ENCODE measurements at regions not wholly inside any gene's neighbourhood (a gene's known extent, or its start where the extent isn't known, plus 50 kb on each side); places are given as distances from the start of the nearest gene placed in this dataset.
"Not testable (repeated sequence)": the region's sequence is repeated elsewhere in the genome, so short reads cannot be mapped to it uniquely, and the experiment has no call there.

- TF ChIP-seq, protein P1, sequence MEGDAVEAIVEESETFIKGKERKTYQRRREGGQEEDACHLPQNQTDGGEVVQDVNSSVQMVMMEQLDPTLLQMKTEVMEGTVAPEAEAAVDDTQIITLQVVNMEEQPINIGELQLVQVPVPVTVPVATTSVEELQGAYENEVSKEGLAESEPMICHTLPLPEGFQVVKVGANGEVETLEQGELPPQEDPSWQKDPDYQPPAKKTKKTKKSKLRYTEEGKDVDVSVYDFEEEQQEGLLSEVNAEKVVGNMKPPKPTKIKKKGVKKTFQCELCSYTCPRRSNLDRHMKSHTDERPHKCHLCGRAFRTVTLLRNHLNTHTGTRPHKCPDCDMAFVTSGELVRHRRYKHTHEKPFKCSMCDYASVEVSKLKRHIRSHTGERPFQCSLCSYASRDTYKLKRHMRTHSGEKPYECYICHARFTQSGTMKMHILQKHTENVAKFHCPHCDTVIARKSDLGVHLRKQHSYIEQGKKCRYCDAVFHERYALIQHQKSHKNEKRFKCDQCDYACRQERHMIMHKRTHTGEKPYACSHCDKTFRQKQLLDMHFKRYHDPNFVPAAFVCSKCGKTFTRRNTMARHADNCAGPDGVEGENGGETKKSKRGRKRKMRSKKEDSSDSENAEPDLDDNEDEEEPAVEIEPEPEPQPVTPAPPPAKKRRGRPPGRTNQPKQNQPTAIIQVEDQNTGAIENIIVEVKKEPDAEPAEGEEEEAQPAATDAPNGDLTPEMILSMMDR (IDR thresholded peaks at IDR 0.05; ENCODE audit: low read depth, low read length, missing control alignments): no peak
- DNase-seq (ENCODE audit: extremely low read depth, low read depth): no peak
- no peak overlapping the region for H3K4me3 ChIP-seq (replicated peaks; ENCODE audit: low read depth, low read length)
Measured at GRCh38 chr3:4174791-4175190, 128.4 kb upstream of the SETMAR start.

DNA sequence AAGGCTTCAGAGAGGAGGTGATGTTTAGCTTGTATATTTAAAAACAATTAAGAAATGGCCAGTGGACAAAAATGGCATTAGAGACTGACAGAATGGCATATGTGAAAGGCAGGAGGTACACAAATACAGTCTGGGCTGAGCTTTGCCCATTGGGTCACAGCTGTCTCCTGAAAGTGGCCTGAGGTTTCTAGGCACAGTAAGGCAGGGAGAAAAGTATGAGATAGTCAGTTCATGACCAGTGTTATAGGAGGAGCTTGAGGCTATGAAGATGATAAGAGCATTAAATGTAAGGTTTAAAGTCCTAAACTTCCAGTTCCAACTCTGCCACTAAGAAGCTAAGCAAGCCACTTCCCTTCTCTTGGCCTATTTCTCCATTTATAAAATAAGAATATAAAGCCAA is 111.2 kb upstream of the SETMAR start:
- no peak overlapping the region for H3K4me3 ChIP-seq (replicated peaks; ENCODE audit: low read depth, low read length)
- DNase-seq (ENCODE audit: extremely low read depth, low read depth): no peak
- TF ChIP-seq, protein P1 (IDR thresholded peaks at IDR 0.05; ENCODE audit: low read depth, low read length, missing control alignments): no peak

DNA sequence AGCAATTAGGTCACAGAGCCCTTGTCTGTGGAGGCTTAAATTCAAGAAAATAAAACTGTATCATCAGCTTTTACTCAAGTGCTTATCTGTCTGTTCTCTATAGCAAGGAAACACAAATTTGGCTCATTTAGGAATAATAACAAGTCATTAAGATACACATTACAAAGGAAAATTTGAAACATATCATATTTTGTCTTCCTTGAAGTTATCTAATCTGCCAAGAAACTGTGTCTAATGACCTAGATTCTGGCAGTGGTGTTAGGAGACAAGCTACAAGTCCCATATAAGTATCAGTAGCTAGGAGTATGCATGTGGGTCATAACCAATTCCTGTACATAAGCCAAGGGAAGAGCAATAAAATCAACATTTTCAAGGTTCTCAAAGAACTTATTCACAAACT is 108.2 kb upstream of the SETMAR start:
- no peak for DNase-seq (ENCODE audit: extremely low read depth, low read depth)
- TF ChIP-seq, protein P1 (IDR thresholded peaks at IDR 0.05; ENCODE audit: low read depth, low read length, missing control alignments): no peak
- no peak overlapping the region for H3K4me3 ChIP-seq (replicated peaks; ENCODE audit: low read depth, low read length)

- TF ChIP-seq, protein P1 (IDR thresholded peaks at IDR 0.05; ENCODE audit: low read depth, low read length, missing control alignments): no peak
- no peak for DNase-seq (ENCODE audit: extremely low read depth, low read depth)
- no peak overlapping the region for H3K4me3 ChIP-seq (replicated peaks; ENCODE audit: low read depth, low read length)
Measured at GRCh38 chr3:4196506-4197147, 106.5 kb upstream of the SETMAR start.

- H3K4me3 ChIP-seq (replicated peaks; ENCODE audit: low read depth, low read length): no peak overlapping the region
- DNase-seq (ENCODE audit: extremely low read depth, low read depth): no peak
- TF ChIP-seq, protein P1 (IDR thresholded peaks at IDR 0.05; ENCODE audit: low read depth, low read length, missing control alignments): no peak
Measured at GRCh38 chr3:4197670-4198069, 105.5 kb upstream of the SETMAR start.

- TF ChIP-seq, protein P1 (IDR thresholded peaks at IDR 0.05; ENCODE audit: low read depth, low read length, missing control alignments): no peak
- no peak for DNase-seq (ENCODE audit: extremely low read depth, low read depth)
Measured at GRCh38 chr3:4198491-4198890, 104.7 kb upstream of the SETMAR start.

DNA sequence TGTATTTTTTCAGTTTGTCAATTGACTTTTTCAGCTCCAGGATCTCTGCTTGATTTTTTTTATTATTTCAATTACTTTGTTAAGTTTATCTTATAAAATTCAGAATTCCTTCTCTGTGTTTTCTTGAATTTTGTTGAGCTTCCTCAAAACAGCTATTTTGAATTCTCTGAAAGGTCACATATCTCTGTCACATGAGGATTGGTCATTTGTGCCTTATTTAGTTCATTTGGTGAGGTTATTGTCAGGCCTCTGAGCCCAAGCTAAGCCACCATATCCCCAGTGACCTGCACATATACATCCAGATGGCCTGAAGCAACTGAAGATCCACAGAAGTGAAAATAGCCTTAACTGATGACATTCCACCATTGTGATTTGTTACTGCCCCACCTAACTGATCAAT is 98.4 kb upstream of the SETMAR start:
- not testable (repeated sequence) for DNase-seq (ENCODE audit: extremely low read depth, low read depth)

More at GRCh38 chr3:4198491-4198890, 104.7 kb upstream of the SETMAR start:
- H3K4me3 ChIP-seq (replicated peaks; ENCODE audit: low read depth, low read length): no peak overlapping the region

More for the DNA sequence above, 98.4 kb upstream of the SETMAR start:
- H3K4me3 ChIP-seq (replicated peaks; ENCODE audit: low read depth, low read length): not testable (repeated sequence)
